Esophagus squamous epithelium (tissue), 4 donors: ENCODE measurements at regions not wholly inside any gene's neighbourhood (a gene's known extent, or its start where the extent isn't known, plus 50 kb on each side); places are given as distances from the start of the nearest gene placed in this dataset.

ENCODE experiments used
- POLR2A ChIP-seq, 4 donors: fragments of 450-650 bp; IDR thresholded peaks; one replicate each; pipeline ENCODE4 v1.6.1; 2017; ENCODE audit warnings: antibody characterized with exemption in 4 of 4, mild to moderate bottlenecking in 4 of 4, moderate library complexity in 3 of 4
- TF ChIP-seq, protein P1 (sequence below), 6 experiments: fragments of 450-650 bp in 4 of 6; fragments of 200-600 bp in 2 of 6; sonication (generic) in 2 of 6; IDR thresholded peaks; one replicate each; pipeline ENCODE4 v1.5.1; 2016 to 2019; ENCODE audit warnings: antibody characterized with exemption in 6 of 6, mild to moderate bottlenecking in 4 of 6, moderate library complexity in 4 of 6

GRCh38 chr5:2048664-2049063, 165.9 kb upstream of the IRX4 start:
- TF ChIP-seq, protein P1, sequence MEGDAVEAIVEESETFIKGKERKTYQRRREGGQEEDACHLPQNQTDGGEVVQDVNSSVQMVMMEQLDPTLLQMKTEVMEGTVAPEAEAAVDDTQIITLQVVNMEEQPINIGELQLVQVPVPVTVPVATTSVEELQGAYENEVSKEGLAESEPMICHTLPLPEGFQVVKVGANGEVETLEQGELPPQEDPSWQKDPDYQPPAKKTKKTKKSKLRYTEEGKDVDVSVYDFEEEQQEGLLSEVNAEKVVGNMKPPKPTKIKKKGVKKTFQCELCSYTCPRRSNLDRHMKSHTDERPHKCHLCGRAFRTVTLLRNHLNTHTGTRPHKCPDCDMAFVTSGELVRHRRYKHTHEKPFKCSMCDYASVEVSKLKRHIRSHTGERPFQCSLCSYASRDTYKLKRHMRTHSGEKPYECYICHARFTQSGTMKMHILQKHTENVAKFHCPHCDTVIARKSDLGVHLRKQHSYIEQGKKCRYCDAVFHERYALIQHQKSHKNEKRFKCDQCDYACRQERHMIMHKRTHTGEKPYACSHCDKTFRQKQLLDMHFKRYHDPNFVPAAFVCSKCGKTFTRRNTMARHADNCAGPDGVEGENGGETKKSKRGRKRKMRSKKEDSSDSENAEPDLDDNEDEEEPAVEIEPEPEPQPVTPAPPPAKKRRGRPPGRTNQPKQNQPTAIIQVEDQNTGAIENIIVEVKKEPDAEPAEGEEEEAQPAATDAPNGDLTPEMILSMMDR (IDR thresholded peaks at IDR 0.05): no peak
- TF ChIP-seq POLR2A (IDR thresholded peaks at IDR 0.05): no peak
